Cardiac fibroblast (primary cell): ENCODE measurements at regions not wholly inside any gene's neighbourhood (a gene's known extent, or its start where the extent isn't known, plus 50 kb on each side); places are given as distances from the start of the nearest gene placed in this dataset.

Experiments used
- DNase-seq, 2 donors: peaks; one replicate each; pipeline versions ENCODE4 v3.0.0 to v3.0.0-alpha.2; 2010; ENCODE audit warnings: low read depth in 2 of 2
- H3K4me3 ChIP-seq, 2 donors: replicated peaks in 1 of 2; 1 replicate in 1 of 2; 2 replicates in 1 of 2; pipeline ENCODE4 v1.5.1; 2011; ENCODE audit warnings: low read depth in 2 of 2, low read length in 2 of 2, mild to moderate bottlenecking in 2 of 2, moderate library complexity in 1 of 2
- TF ChIP-seq, protein P1 (sequence below): IDR thresholded peaks from one replicate; pipeline ENCODE4 v1.5.1; 2011; ENCODE audit warnings: low read depth, mild to moderate bottlenecking, low read length, inconsistent platforms

DNA sequence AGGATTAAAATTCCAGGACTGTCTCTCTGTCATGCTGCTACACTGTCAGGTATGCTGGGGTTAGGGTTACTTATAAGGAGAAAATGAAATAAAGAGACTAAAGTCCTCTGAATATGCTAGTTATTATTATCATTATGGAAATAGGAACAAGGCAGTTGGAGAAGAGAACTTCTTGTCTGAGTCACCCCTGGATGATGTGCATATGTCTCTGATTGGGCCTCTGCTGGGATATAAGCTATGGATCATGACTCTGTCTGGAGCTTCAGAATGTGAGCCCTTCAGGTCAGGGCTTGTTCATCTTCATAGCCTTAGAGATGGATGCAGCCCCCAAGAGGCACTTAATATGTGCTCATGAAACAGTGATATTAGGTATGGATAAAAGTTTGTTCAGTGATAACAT lies 569.6 kb downstream of the EPHB1 start:
- DNase-seq: no peak
- no peak overlapping the region for H3K4me3 ChIP-seq
- TF ChIP-seq, protein P1, sequence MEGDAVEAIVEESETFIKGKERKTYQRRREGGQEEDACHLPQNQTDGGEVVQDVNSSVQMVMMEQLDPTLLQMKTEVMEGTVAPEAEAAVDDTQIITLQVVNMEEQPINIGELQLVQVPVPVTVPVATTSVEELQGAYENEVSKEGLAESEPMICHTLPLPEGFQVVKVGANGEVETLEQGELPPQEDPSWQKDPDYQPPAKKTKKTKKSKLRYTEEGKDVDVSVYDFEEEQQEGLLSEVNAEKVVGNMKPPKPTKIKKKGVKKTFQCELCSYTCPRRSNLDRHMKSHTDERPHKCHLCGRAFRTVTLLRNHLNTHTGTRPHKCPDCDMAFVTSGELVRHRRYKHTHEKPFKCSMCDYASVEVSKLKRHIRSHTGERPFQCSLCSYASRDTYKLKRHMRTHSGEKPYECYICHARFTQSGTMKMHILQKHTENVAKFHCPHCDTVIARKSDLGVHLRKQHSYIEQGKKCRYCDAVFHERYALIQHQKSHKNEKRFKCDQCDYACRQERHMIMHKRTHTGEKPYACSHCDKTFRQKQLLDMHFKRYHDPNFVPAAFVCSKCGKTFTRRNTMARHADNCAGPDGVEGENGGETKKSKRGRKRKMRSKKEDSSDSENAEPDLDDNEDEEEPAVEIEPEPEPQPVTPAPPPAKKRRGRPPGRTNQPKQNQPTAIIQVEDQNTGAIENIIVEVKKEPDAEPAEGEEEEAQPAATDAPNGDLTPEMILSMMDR: no peak

DNA sequence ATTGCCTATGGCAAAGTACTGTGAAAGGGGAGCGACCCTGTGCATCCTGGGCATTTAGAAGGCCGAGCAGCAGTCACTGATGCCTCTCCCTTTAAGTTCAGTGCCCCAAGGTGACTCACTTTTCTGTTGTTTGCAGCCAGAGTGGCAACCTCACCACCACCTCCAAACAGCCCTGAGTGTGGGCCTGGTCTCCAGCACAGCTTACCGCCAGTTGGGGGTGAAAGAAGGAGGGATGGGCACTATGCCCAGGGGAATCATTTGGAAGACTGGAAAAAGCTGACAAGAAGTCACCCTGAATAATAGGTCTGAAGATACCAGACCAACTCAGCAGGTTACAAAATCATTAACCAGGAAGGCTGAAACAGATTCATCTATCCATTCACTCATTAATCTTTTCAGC lies 571.8 kb downstream of the EPHB1 start:
- TF ChIP-seq, protein P1: no peak
- no peak overlapping the region for H3K4me3 ChIP-seq
- DNase-seq: no peak

DNA sequence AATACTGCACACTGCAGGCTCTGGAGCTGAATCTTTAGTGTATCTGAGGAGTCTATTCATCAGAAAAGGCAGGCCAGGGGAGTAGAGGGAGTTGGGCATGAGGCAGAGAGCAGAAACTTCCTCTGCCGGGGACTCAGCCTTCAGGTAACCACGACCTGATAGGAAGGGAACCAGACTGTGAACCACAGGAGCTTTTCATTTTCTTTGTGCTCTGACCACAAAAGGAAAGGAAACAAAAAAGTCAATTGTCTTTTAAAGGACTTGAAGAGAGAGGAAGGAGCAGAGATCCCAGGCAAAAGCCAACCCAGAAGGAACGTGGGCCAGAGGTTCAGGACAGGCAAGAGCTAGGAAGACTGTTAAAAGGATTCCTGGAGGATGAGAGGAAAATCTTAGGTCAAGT lies 573.3 kb downstream of the EPHB1 start:
- DNase-seq: no peak
- H3K4me3 ChIP-seq: no peak overlapping the region

DNA sequence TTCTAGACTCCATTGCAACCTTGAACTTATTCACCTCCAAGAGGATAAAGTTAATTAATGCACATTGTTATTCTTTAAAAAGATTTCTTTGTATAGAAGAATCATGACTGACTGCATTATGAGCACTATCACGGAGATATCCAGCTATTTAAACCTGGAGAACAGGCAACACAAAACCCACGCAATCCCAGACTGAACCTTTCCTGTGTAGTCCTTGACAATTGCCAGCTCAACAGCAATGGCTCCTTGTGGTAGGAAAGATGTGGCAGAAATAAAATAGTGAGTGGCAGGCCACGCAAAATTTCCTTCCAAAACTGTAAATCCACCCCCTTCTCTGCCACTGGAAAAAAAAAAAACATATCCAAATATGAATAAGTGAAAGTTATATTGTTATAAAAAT lies 573.7 kb downstream of the EPHB1 start:
- DNase-seq: no peak
- H3K4me3 ChIP-seq: no peak overlapping the region
- TF ChIP-seq, protein P1: no peak

More for the DNA sequence above, 573.3 kb downstream of the EPHB1 start:
- TF ChIP-seq, protein P1: no peak

DNA sequence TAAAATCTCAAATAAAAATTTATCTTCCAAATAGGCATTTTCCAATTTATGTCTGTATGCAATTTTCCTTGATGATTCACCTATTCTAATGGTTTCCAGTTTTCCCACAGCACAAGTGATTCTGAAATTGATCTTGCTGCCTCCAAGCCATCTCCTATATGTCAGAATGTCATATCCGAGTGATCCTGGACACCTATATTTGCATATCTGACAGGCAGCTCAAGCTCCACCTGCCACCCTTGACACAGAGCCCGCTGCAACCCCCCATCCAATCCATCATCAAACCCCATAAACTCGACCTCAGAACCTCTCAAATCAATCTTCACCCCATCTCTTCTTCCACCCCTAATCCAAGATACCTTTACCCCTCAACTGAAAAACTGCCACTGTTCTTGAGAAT lies 579.5 kb downstream of the EPHB1 start:
- DNase-seq: no peak
- TF ChIP-seq, protein P1: no peak
- H3K4me3 ChIP-seq: no peak overlapping the region

DNA sequence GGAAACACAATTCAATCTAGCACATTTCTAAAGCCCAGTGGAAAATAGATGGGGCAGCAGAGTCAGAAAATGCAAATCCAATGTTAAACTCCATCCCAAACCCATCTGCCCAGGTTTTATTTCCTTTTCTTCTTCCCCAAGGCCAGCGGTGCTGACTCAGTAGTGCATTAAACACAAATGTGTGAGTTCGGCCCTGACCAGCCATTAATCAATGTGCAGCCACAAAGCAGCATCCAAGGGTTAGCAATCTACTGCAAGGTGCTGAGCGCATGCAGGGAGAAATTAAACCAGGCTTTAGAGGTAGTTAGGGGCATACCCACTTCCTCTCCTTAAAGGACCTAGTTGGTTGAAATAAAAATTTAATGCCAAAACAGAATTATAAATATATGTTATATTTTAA lies 583.3 kb upstream of the PPP2R3A start:
- TF ChIP-seq, protein P1: no peak
- H3K4me3 ChIP-seq: no peak overlapping the region
- DNase-seq: no peak

DNA sequence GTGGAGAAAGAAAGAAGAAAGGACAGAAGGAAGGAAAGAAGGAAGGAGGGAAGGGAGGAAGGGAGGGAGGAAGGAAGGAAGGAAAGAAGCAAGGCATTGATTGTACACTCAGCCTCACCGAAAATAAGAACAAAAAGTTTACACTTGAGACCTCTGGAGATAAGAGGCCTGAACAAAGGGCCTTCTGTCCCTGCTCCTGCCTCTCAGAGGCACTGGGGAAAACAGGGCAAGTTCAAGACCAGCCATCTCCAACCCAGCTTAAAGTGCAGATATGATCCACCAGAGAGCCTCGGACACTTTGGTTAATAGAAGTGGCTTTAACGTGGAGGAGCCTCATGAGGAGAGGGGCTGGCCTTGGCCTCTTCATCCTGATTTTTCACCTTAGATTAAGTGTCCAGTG lies 582.9 kb upstream of the PPP2R3A start:
- no peak for DNase-seq
- TF ChIP-seq, protein P1: no peak
- H3K4me3 ChIP-seq: no peak overlapping the region
